SU-DHL-6 (cell line): ENCODE measurements at regions not wholly inside any gene's neighbourhood (a gene's known extent, or its start where the extent isn't known, plus 50 kb on each side); places are given as distances from the start of the nearest gene placed in this dataset.

Source experiments
- H2AFZ ChIP-seq: fragments of 200-600 bp; sonication (generic); 2 replicates; pipeline ENCODE4 v1.6.1; 2014; ENCODE audit warnings: low read depth, mild to moderate bottlenecking, moderate library complexity, mixed read lengths, antibody characterized with exemption, low read length; ENCODE audit not compliant: severe bottlenecking
- H3F3A ChIP-seq: fragments of 200-600 bp; shearing (Covaris generic); 2 replicates; pipeline ENCODE4 v1.6.0; 2016; ENCODE audit warnings: antibody characterized with exemption, mild to moderate bottlenecking; ENCODE audit not compliant: insufficient read depth
- H3K27ac ChIP-seq: fragments of 200-600 bp; sonication (generic); 2 replicates; pipeline ENCODE4 v1.5.1; 2016; ENCODE audit warnings: low read depth, mild to moderate bottlenecking, low read length, moderate library complexity, mixed read lengths
- H3K27me3 ChIP-seq: fragments of 200-600 bp; sonication (generic), shearing (Covaris generic); 2 replicates; pipeline ENCODE4 v1.6.0; 2014; ENCODE audit warnings: mild to moderate bottlenecking, low read length
- H3K36me3 ChIP-seq: fragments of 200-600 bp; sonication (generic); 2 replicates; pipeline ENCODE4 v1.6.1; 2014; ENCODE audit warnings: mild to moderate bottlenecking, low read length, mixed read lengths
- H3K4me2 ChIP-seq: fragments of 300-600, 200-600 bp; shearing (Covaris generic), sonication (generic); 2 replicates; pipeline ENCODE4 v1.6.0; 2014; ENCODE audit warnings: low read length, low read depth, mild to moderate bottlenecking; ENCODE audit not compliant: poor library complexity, severe bottlenecking
- H3K4me3 ChIP-seq: fragments of 200-600 bp; sonication (generic); 2 replicates; pipeline ENCODE4 v1.5.1; 2014; ENCODE audit warnings: antibody characterized with exemption, low read length, mild to moderate bottlenecking, mixed read lengths; ENCODE audit not compliant: insufficient read depth, poor library complexity, severe bottlenecking
- H3K79me2 ChIP-seq: fragments of 200-600 bp; sonication (generic); 2 replicates; pipeline ENCODE4 v1.6.1; 2014; ENCODE audit warnings: mild to moderate bottlenecking, low read length, moderate library complexity; ENCODE audit not compliant: insufficient read depth
- H3K9ac ChIP-seq: fragments of 200-600 bp; sonication (generic); 2 replicates; pipeline ENCODE4 v1.7.0; 2014; ENCODE audit warnings: mild to moderate bottlenecking, low read length
- H3K9me2 ChIP-seq: fragments of 200-600 bp; sonication (generic); replicated peaks from 2 replicates; pipeline ENCODE4 v1.6.1; 2014; ENCODE audit warnings: low read length; ENCODE audit not compliant: insufficient read depth
- H3K9me3 ChIP-seq: fragments of 200-600 bp; sonication (generic); 2 replicates; pipeline ENCODE4 v1.6.1; 2014; ENCODE audit warnings: low read length, mixed read lengths; ENCODE audit not compliant: insufficient read depth
- H4K20me1 ChIP-seq: fragments of 200-600 bp; sonication (generic); 2 replicates; pipeline ENCODE4 v1.6.1; 2014; ENCODE audit warnings: low read depth, mild to moderate bottlenecking, antibody characterized with exemption, low read length, moderate library complexity, mixed read lengths
- CTCF ChIP-seq: fragments of 200-600 bp; sonication (generic); IDR thresholded peaks from one replicate; pipeline ENCODE4 v1.5.1; 2017; ENCODE audit warnings: antibody characterized with exemption, mild to moderate bottlenecking, low read length, moderate library complexity; ENCODE audit not compliant: insufficient read depth, poor library complexity, severe bottlenecking
- EZH2phosphoT487 ChIP-seq: fragments of 200-600 bp; sonication (generic), shearing (Covaris generic); conservative IDR thresholded peaks from 2 replicates; pipeline ENCODE4 v1.6.1; 2018; ENCODE audit warnings: mild to moderate bottlenecking, antibody characterized with exemption, low read length, moderate library complexity, mixed read lengths

- Histone ChIP-seq H2AFZ (no peak overlapping the region), H3K79me2 (no peaks in the 10 kb centered on the region), H3K9me3 (no peaks in the 10 kb centered on the region), H3K9ac (no peak overlapping the region), H3K4me3 (no peak overlapping the region), H3K9me2 (no peaks in the 10 kb centered on the region), H3F3A (no peaks in the 10 kb centered on the region), H4K20me1 (no peaks in the 10 kb centered on the region), H3K36me3 (0 out of 2 replicates have a peak, but pooled peaks cover 4% of the 10 kb centered on the region), H3K27ac (no peak overlapping the region), H3K27me3 (no peaks in the 10 kb centered on the region), H3K4me2 (no peak overlapping the region)
- TF ChIP-seq EZH2phosphoT487 (no peak), CTCF (no peak)
Measured at GRCh38 chr5:20610681-20611080, 622.7 kb upstream of the CDH18 start.

GRCh38 chr5:20609126-20609525 lies 621.1 kb upstream of the CDH18 start:
- Histone ChIP-seq H3K27me3 (no peaks in the 10 kb centered on the region), H3K9ac (no peak overlapping the region), H3K27ac (no peak overlapping the region), H3K79me2 (no peaks in the 10 kb centered on the region), H3K36me3 (0 out of 2 replicates have a peak, but pooled peaks cover 4% of the 10 kb centered on the region), H3K4me3 (no peak overlapping the region), H3K9me3 (no peaks in the 10 kb centered on the region), H3F3A (no peaks in the 10 kb centered on the region), H4K20me1 (no peaks in the 10 kb centered on the region), H3K9me2 (no peaks in the 10 kb centered on the region), H3K4me2 (no peak overlapping the region), H2AFZ (no peak overlapping the region)
- no peak for TF ChIP-seq CTCF
- TF ChIP-seq EZH2phosphoT487 = no peak

- Histone ChIP-seq H3K36me3 (0 out of 2 replicates have a peak, but pooled peaks cover 4% of the 10 kb centered on the region), H2AFZ (no peak overlapping the region), H3K79me2 (no peaks in the 10 kb centered on the region), H3K9me2 (no peaks in the 10 kb centered on the region), H3K9ac (no peak overlapping the region), H3K4me3 (no peak overlapping the region), H4K20me1 (no peaks in the 10 kb centered on the region), H3K4me2 (no peak overlapping the region), H3K27ac (no peak overlapping the region), H3K9me3 (no peaks in the 10 kb centered on the region), H3K27me3 (no peaks in the 10 kb centered on the region), H3F3A (no peaks in the 10 kb centered on the region)
- TF ChIP-seq CTCF = no peak
- TF ChIP-seq EZH2phosphoT487 = no peak
Measured at GRCh38 chr5:20608567-20608966, 620.6 kb upstream of the CDH18 start.
